Left colon (tissue), 2 donors: ENCODE measurements at regions not wholly inside any gene's neighbourhood (a gene's known extent, or its start where the extent isn't known, plus 50 kb on each side); places are given as distances from the start of the nearest gene placed in this dataset.
"Not testable (repeated sequence)": the region's sequence is repeated elsewhere in the genome, so short reads cannot be mapped to it uniquely, and the experiment has no call there.

ENCODE experiments used
- ATAC-seq: fragments of 200-7000 bp; cut with Tn5 transposase; one replicate; pipeline ENCODE4 v1.9.1; 2020; ENCODE audit warnings: mild to moderate bottlenecking, moderate library complexity
- DNase-seq, 2 donors: peaks; one replicate each; pipeline ENCODE4 v3.0.0-alpha.2; 2020
- intact Hi-C, 2 donors: fragments of 100-400 bp; cut with DNase I in 1 of 2; cut with micrococcal nuclease in 1 of 2; formaldehyde crosslinking; loops; one replicate each; pipeline versions ENCODE4 v1.11.2 to v1.14.0; 2022; cut with DNase I, micrococcal nuclease
- donor health status: DM: no; HTN: no; CAD: no.
- donor health status: DM: yes; HTN: yes; CAD: no.

DNA sequence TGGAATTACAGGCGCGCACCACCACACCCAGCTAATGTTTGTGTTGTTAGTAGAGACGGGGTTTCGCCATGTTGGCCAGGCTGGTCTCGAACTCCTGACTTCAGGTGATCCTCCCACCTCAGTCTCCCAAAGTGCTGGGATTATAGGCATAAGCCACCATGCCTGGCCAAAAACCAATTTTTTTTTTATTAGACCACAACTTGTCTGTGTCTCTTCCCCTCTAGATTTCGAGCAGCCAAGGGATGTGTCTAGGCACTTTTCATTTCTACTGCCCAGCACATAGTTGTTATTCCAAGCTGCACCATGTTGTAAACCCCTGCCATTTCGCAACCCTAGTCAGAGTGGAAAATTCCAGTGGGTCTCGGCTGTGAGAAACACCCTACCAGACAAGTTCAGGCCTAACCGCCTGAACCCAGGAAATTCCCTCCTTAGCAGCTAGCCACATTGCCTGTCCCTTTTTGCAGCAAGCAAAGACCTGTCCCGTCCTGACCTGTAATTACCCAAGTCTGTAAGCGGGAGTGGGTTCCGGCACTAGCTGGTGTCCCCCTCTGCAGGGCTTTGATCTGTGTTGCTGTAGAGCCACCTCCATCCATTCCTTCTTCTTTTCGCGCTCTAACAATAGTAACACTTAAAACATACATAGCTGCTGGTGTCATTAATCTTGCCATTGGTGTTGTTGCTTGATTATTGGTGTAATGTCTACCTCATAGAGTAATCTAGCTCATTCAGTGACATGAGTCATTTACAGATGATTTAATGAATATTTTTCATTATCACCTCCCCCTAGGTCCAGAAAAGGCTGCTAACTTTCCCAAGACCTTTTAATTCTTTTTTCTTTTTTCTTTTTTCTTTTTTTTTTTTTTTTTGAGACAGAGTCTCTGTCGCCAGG lies 77.3 kb upstream of the ATF7IP2 start:
- ATAC-seq: no peak

DNA sequence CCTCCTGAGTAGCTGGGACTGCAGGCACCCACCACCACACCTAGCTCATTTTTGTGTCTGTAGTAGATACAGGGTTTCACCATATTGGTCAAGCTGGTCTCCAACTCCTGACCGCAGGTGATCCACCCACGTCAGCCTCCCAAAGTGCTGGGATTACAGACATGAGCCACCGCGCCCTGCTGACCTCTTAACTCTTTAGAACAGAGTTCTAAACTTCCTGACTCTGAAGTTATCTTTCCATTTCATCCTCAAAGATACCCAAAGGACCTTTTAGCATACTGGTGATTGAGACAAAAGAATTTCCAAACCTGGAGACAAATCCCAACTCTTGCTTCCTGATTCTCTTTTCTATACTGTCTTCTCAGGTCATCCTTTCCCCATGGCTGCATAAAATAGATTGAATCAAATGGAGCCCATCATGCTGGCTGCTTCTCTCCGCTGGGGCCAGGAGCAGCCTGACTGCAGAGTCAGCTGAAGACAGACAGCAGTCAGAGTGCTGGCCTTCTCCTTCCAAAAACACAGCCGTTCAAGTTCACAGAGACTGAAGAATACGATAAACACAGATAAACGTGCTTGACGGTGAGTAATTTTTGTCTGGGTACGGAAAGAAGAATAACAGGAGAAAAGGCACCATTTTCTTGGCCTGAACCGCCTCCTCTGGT lies 76.5 kb upstream of the ATF7IP2 start:
- no peak for DNase-seq
- intact Hi-C loops: no loop called here
- ATAC-seq: no peak

More for the DNA sequence above, 77.3 kb upstream of the ATF7IP2 start:
- intact Hi-C loops: no loop called here
- no peak for DNase-seq

DNA sequence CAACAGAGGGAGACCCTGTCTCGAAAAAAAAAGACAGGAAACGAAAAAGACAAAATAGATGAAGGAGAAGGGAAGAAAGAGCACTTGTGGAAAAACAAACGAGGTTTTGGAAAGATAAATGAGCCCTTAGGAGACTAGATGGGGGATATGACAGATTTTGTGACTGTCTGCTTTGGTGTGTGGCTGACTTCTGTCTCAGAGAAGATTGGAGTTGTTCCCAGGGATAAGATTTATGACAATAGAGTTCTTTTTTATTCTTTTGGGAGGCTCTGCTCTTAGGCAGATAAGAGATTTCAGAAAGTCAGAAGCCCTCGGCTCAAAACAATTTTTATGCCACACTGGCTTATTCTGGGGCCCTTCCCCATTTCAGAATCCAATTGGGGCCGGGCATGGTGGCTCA lies 73.9 kb upstream of the ATF7IP2 start:
- DNase-seq: no peak
- ATAC-seq: no peak
- intact Hi-C loops: no loop called here

DNA sequence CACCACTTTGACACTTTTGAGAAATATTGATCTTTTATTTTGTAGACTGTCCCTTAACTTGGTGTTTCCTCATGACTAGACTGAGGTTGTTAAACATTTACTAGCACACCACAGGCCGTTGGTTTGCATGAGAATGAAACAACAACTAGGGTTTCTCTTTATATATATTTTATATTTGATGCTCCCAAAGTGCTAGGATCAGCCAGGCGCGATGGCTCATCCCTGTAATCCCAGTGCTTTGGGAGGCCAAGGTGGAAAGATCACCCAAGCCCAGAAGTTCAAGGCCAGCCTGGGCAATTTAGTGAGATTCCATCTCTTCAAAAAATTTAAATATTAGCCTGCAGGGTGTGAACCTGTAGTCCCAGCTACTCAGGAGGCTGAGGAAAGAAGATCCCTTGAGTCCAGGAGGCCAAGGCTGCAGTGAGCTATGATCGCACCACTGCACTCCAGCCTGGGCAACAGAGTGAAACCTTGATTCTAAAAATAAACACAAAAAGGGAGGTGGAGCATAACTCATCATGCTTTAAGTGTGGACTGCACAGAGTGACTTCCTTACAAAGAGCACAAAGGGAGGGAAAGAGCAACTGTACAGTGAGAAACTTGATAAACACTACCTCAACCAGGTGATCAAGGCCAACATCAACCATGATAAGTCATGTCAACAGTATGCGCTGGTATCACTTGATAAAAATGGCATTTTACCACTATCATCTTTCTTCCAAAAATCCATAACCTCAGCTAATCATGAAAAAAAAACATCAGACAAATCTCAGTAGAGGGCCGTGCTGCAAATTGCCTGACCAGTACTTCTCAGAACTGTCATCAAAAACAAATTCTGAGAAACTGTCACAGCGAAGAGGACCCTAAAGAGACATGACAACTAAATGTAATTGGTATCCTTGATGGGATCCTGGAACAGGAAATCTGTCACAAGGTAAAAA lies 72.8 kb upstream of the ATF7IP2 start:
- DNase-seq (no peak), ATAC-seq (no peak)
- intact Hi-C loops: no loop called here

DNA sequence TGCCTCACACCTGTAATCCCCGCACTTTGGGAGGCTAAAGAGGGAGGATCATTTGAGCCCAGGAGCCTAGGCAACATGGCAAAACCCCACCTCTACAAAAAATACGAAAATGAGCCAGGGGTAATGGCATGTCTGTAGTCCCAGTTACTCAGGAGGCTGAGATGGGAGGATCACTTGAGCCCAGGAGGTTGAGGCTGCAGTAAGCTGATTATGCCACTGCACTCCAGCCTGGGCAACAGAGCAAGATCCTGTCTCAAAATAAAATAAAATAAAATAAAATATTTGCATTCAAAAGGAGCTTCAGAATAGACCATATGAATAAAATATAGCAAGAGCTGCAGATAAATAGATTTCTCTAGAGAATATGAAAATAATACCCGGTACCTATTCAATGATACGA lies 71.5 kb upstream of the ATF7IP2 start:
- DNase-seq: no peak
- ATAC-seq: no peak
- intact Hi-C loops: no loop called here

DNA sequence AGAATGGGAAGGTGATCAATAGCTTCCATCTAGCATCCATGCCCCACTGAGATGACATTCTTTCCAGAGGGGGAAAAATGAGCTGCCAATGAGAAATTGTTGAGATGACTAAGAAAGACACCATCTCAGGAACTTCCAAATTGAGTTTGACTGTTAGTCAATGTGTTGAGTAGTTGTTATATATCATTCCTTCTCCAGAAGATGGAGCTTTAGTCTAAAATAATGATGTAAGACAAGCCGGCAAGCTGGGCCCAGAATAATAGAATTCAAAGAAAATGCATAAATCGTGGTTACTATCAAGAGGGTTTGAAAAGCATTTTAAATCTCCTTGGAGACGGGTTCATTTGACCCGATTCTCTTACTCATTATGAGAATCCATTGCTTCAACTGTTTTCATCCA lies 71.0 kb upstream of the ATF7IP2 start:
- intact Hi-C loops: no loop called here
- DNase-seq: no peak
- no peak for ATAC-seq

DNA sequence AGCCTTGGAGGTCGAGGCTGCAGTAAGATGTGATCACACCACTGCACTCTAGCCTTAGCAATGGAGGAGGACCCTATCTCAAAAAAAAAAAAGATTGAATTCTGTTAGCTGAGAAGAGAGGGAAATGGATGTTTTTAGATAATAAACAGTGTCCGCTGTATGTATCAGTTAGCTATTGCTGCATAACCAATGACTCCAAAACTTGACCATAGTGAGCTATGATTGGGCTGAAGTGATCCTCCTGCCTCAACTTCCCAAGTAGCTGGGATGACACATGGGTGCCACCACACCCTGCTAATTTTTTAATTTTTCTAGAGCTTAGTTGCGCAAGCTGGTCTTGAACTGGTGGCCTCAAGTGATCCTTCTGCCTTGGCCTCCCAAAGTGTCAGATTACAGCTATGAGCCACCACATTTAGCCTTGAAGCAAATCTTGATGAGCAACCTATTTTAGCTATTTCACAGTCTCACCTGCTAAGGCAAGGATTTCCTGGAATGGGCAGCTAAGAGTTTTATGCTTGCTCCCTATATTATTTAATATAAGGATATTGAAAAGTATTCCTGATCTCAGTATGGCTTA lies 68.3 kb upstream of the ATF7IP2 start:
- ATAC-seq (no peak), DNase-seq (no peak)
- intact Hi-C loops: no loop called here

DNA sequence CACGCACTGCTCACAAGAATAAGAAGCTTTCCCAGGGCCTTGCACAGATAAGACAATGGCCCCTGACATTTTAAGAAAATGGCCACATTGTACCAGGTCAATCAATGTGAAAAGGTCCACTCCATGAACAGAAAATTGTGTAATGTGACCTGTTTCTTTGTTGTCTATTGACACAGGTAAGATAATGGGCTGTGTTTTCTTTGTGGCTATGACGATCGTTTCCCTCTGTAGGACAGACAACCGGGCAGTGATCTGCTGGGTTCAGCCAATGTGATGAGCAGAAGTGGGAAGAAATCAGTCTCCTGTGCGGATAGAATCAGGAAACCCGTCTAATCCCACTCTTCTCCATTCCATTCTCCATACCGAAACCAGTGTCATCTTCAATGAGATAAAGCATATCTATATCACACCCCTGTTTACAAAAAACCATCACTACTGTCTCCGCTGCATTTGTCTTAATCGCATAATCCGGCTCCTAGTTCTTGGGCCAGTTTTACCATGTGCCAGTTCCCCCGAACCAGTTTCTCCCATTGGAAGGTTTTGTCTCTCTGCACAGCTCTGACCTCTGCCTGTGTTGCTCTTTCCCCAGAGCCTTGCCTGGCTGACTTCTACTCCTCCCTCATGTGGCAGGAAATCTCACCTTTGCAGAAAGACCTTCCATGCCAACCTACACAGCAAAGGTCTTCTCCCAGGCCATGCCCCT lies 66.9 kb upstream of the ATF7IP2 start:
- ATAC-seq: no peak
- no peak for DNase-seq
- intact Hi-C loops: no loop called here

DNA sequence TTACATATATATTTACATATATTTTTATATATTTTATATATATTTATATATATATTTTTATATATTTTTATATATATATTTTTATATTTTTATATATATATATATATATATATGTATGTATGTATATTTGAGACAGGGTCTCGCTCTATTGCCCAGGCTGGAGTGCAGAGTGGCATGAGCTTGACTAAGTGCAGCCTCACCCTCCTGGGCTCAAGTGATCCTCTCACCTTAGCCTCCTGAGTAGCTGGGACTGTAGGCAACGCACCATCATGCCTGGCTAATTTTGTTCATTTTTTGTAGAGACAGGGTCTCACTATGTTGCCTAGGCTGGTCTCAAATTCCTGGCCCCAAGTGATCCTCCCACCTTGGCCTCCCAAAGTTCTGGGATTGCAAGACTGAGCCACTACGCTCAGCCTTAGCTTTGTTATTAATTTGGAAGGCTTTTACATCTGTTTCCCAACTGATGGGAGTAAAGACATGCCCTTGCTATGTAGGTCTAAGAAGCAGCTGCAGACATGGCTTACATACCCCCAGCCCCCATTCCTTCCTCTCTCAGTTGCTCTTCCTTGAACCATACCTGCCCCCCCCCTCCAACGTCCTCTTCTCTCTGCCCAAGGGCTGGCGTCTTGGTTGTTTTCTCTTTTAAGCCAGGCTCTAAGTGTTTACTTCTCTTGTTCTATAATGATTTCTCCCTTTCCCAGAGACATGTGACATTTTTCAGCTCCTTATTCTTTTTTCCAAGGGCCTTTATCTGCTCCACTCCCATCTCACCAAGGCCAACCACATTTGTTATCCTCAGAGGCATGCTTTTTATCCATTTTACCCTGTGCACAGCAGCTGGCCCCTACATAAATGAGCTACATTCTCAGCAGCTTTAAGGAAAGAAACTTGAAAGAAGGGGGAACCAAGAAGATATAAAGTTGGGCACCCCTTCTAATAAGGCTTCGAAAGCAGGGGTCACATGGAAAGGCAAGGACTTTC lies 64.2 kb upstream of the ATF7IP2 start:
- ATAC-seq: no peak
- DNase-seq: no peak
- intact Hi-C loops: no loop called here

DNA sequence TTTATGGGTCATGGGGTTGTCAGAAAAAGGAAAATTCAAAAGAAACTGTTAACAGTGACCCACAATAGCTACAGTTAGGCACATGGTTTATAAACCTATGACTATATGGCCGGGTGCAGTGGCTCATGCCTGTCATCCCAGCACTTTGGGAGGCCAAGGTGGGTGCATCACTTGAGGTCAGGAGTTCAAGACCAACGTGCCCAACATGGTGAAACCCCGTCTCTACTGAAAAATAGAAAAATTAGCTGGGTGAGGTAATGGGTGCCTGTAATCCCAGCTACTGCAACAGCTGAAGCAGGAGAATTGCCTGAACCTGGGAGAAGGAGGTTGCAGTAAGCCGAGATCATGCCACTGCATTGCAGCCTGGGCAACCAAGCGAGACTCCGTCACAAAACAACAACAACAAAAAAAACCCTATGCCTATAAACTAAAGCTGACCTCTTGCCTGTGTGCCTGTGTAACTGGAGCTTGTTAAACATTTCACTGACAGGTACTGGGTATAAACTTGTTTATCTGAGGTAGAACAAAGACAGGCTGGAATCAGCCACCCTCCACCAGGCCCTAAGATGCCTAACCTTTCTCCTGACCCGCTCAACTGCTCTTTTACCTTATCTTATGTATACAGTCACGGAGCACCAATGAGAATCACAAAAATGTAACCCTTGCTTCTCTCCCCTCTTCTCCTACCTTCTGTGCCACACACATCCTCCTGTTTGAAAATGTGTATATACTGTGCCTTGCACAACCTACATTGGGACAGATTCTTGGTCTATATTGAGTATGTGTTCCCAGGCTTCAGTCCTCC lies 62.9 kb upstream of the ATF7IP2 start:
- DNase-seq (no peak), ATAC-seq (no peak)

DNA sequence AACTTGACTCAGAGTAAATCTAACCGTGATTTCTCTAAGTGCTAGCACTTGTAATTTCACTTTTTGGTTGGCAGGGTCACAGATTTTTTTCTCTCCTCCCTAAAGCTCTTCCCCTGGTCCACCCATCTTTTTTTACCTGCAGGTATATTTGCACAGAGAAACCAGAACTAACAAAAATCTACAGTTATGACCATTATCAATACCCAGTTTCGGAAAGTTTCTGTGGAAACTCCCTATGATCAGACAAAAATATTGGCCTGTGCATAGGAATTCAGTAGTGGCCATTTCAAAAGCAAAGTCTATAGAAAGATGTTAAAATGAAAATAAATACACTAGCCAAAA lies 62.4 kb upstream of the ATF7IP2 start:
- intact Hi-C loops: no loop called here
- ATAC-seq (no peak), DNase-seq (no peak)

More for the DNA sequence above, 62.9 kb upstream of the ATF7IP2 start:
- intact Hi-C loops: no loop called here

DNA sequence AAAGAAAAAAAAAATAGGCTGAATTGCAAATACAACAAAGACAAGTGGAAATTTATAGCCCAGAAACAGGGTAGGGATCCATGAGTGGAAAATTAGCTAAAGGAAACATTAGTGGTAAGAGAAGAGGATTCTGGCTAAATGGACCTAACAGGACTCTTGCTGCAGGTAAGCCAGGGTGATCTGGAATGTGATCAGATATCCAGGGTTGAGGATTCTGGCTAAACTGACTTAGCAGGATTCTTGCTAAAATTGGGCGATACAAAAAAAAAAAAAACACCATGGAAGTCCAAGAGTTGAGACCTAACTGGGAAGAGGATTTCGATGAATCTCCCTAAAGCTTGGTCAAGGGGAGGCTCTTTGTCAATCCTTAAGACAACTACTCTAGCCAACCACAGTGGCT lies 61.7 kb upstream of the ATF7IP2 start:
- no peak for DNase-seq
- intact Hi-C loops: no loop called here
- no peak for ATAC-seq

DNA sequence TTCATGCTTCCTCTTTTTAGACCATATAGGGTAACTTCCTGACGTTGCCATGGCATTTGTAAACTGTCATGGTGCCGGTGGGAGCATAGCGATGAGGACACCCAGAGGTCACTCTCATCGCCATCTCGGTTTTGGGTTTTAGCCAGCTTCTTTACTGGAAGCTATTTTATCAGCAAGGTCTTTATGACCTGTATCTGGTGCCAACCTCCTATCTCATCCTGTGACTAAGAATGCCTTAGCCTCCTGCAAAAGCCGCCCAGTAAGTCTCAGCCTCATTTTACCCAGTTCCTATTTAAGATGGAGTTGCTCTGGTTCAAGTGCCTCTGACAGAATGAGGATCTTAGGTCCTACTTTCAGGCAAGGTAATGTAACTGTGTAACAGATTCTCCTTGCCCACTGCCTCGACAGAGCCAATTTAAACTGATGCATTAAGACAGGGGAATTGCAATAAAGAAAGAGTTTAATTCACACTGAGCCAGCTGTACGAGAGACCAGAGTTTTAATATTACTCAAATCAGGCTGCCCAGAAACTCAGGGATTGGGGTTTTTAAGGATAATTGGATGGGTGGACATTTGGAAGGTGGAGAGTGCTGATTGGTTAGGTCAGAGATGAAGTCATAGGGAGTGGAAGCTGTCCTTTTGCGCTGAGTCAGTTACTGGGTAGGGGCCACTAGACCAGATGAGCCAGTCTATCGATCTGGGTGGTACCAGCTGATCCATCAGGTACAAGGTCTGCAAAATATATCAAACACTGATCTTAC lies 59.9 kb upstream of the ATF7IP2 start:
- ATAC-seq: no peak
- intact Hi-C loops: no loop called here
- no peak for DNase-seq

DNA sequence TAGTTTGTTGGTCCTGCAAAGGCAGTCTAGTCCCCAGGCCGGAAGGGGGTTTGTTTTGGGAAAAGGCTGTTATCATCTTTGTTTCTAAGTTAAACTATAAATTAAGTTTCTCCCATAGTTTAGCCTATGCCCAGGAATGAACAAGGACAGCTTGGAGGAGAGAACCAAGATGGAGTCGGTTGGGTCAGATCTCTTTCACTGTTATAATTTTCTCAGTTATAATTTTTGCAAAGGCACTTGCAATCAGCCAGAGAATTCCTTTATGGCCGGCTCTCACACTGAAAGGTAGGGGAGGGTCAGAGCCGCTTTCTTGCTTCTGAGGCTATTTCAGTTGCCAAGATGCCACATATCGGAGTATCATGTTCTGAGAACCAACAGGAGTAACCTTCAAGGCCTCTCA lies 59.2 kb upstream of the ATF7IP2 start:
- no peak for DNase-seq
- no peak for ATAC-seq
- intact Hi-C loops: no loop called here

DNA sequence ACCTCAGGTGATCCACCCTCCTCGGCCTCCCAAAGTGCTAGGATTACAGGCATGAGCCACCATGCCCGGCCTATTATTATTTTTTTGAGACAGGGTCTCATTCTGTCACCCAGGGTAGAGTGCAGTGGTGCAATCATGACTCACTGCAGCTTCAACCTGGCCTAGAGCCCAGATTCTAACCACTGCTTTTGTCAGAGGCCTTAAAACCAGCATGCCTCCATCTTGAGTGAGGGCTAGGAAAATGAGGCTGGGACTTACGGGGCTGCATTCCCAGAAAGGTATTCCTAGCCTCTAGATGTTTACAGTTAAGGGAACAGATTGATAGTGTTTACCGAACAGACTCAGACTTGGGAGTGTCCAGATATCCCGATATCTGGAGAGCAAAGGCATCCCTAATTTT lies 57.6 kb upstream of the ATF7IP2 start:
- intact Hi-C loops, DNase-seq, ATAC-seq: not testable (repeated sequence)

DNA sequence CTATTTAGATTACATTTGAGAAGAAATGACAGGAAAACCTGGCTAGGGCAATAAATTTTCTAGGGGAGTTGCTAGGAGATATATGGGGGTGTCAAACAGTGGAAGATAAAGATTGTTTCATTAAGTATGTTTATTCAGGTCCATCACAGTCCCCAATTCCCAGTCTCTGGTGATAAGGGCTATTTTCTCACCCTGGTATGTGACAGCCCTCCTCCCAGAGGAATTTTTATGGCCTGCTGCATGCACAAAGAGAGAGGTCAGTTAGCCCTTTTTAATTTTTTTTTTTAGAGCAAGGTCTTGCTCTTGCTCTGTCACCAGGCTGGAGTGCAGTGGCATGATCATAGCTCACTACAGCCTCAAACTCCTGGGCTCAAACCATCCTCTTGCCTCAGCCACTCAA lies 53.6 kb upstream of the ATF7IP2 start:
- intact Hi-C loops: loop anchor here in 1 of 2 donors (10.0 kb wide), 1 partner anchor 57 kb away; no protein-coding TSS in a partner anchor
- DNase-seq (no peak), ATAC-seq (no peak)
